GM21723 (cell line): ENCODE measurements at regions not wholly inside any gene's neighbourhood (a gene's known extent, or its start where the extent isn't known, plus 50 kb on each side); places are given as distances from the start of the nearest gene placed in this dataset.

Experiments used
- ATAC-seq: cut with Tn5 transposase; IDR thresholded peaks from one replicate; pipeline ENCODE4 v1.9.1; 2021; ENCODE audit warnings: mild to moderate bottlenecking, moderate library complexity; ENCODE audit not compliant: unreplicated experiment

GRCh38 chr4:178344096-178344495 lies 901.9 kb upstream of the AGA start:
- ATAC-seq = no peak

- ATAC-seq = no peak
These were observed 904.9 kb upstream of the AGA start for GRCh38 chr4:178347111-178347510.

- no peak for ATAC-seq
These were observed 907.4 kb upstream of the AGA start for GRCh38 chr4:178349601-178350000.

GRCh38 chr4:178351185-178351584 lies 908.9 kb upstream of the AGA start:
- ATAC-seq = no peak

- ATAC-seq = no peak
These were observed 914.5 kb upstream of the AGA start for GRCh38 chr4:178356725-178357124.

- no peak for ATAC-seq
These were observed 943.2 kb upstream of the AGA start for GRCh38 chr4:178385481-178385880.

GRCh38 chr4:178387756-178388155 lies 945.5 kb upstream of the AGA start:
- no peak for ATAC-seq

GRCh38 chr4:178395798-178396197 lies 953.6 kb upstream of the AGA start:
- no peak for ATAC-seq

GRCh38 chr4:178412455-178412854 lies 970.2 kb upstream of the AGA start:
- no peak for ATAC-seq

GRCh38 chr4:178414042-178414441 lies 971.8 kb upstream of the AGA start:
- no peak for ATAC-seq

- ATAC-seq = no peak
These were observed 972.7 kb upstream of the AGA start for GRCh38 chr4:178414881-178415446.

- ATAC-seq = no peak
These were observed 973.7 kb upstream of the AGA start for GRCh38 chr4:178415925-178416324.

- no peak for ATAC-seq
These were observed 981.1 kb upstream of the AGA start for GRCh38 chr4:178423366-178423765.

GRCh38 chr4:178426871-178427270 lies 984.6 kb upstream of the AGA start:
- no peak for ATAC-seq

GRCh38 chr4:178427663-178428062 lies 985.4 kb upstream of the AGA start:
- ATAC-seq = no peak

GRCh38 chr4:178448372-178449035 lies 1006.3 kb upstream of the AGA start:
- ATAC-seq = no peak

GRCh38 chr4:178450614-178451013 lies 1008.4 kb upstream of the AGA start:
- no peak for ATAC-seq

GRCh38 chr4:178453057-178453456 lies 1010.8 kb upstream of the AGA start:
- ATAC-seq = no peak

- no peak for ATAC-seq
These were observed 1015.0 kb upstream of the AGA start for GRCh38 chr4:178457286-178457685.

- no peak for ATAC-seq
These were observed 1020.5 kb upstream of the AGA start for GRCh38 chr4:178462710-178463109.

GRCh38 chr4:178463747-178464146 lies 1021.5 kb upstream of the AGA start:
- ATAC-seq = no peak

GRCh38 chr4:178470996-178471784 lies 1029.0 kb upstream of the AGA start:
- ATAC-seq = no peak
